ENCODE measurements at regions not wholly inside any gene's neighbourhood (a gene's known extent, or its start where the extent isn't known, plus 50 kb on each side); places are given as distances from the start of the nearest gene placed in this dataset.

DNA sequence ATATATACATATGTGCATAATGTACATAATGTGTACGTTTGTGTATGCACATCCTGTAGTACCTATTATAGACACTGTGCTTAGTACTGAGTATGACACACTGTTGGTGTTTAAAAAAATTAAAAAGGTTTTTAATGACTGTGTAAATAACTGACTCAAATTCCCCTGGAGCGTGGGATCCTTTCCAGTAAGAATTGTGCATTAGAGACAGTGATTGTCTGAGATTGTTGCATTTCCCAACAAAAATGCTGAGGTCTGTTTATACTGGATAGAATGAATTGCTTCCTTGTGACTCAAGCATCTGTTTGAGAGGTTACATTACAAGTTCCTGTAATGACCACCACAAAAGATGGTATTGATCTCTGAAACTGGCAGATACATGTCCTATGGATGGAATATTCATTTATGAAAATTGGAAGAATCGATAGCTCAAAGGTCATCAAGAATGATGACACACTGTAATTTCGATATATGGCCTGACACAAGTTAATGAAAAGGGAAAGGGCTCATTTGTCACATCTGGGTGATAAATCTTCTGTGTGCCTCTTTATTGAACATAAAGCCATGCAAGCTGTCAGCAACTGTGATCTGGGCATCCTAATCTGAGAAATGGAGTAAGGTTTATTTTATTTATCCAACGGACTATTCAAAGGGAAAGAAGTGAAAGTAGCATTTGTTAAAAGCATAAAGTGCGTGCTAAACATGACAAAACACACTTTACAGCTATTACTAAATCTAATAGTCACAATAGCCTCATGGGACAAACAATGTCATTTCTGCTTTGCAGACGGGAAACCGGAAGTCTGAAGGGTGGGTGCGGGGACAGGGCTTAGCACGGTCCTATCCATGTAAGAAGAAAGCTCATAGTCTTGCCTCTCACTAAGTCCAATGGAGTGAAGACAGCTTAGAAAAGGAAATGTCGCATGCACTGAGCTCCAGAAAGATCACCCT is 228.8 kb downstream of the CDH11 start:
- DNase-seq (ENCODE audit: low read depth in 4 of 4, low spot score in 3 of 4) = no peak

DNA sequence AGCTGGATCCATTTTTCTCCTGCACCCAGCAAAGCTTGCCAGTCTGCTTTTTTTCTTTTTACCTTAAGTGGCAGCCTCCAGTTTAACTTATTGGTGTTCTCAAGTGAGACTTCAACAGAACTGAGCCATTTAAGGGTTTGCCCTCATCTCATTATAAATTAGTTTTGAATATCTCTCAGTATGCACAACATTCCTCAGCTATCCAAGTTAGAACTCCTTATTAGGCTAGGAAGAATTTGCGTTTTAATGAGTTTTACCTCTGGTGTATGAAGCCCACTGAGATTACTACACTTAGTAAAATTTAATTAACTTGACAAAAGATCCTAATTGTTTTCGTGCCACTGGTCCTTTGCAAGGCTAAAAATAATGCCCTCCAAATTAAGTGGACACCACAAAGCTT is 232.4 kb downstream of the CDH11 start:
- no peak for DNase-seq (ENCODE audit: low read depth in 4 of 4, low spot score in 3 of 4)

DNA sequence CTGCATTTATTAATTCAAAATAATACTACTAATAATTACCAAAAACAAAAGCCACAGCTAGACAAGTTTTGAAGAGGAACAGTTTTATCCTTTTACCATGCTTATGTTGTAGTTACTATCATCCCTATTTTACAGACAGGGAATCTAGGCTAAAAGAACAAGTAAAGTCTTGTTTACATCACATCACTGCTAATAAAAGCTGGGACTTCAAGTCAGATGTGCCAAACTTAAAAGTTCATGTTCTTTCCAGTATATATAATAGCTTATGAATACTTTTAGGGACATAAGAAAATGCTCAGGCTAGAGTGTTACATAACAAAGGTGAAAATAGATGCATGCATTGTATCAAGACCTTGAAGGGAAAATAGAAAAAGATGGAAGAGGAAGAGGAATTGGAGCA is 234.2 kb downstream of the CDH11 start:
- DNase-seq (ENCODE audit: low read depth in 4 of 4, low spot score in 3 of 4) = no peak

DNA sequence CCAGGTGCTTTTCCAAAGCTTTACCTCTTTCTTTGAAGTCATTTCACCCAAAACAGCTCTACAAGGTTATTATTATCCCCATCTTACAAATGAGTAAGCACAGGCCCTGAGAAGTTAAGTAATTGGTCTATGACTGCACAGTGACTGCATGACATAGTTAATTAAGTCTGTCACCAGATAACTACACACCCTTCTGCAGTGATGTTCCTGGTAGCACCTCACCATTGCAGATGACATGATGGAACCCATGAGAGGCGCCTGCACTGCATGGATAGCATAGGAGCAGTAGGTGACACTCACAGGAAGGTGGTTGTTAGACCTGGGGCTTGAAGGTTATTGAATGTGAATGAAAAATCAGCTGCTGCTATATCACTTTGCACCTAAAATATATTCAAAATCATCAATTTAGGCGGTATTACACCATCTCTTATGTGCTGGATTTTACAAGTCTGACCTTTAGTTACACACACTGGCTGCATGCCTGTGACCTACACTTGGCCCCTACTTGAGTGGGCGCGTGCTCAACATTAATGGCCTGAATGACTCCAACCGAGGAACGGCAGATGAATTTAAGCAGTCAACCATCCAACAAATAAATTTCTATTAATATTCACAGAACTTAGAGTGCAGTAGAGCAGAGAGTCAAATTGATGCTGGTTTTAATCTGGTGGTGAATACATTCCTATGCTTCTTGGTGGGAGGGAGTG is 239.6 kb downstream of the CDH11 start:
- DNase-seq (ENCODE audit: low read depth in 4 of 4, low spot score in 3 of 4) = no peak

DNA sequence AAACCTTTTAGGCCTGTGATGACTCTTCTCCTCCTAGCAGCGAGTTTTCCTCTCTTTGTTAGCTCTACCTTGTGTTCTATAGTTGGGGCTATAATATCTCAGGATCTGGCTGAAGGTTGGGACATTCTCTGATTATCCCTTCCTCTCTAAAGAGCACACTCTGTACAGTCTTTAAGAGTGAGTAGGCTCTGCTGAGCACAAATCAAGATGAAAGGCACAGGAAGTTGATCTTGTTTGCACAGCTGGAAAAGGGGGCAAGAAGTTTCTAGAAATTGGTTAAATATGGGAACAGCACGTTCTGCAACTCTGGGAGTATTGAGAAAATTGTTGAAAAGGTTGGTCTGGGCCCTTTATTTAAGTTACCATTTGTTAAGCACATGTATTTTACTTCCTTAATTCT is 240.9 kb downstream of the CDH11 start:
- DNase-seq (ENCODE audit: low read depth in 4 of 4, low spot score in 3 of 4) = no peak

DNA sequence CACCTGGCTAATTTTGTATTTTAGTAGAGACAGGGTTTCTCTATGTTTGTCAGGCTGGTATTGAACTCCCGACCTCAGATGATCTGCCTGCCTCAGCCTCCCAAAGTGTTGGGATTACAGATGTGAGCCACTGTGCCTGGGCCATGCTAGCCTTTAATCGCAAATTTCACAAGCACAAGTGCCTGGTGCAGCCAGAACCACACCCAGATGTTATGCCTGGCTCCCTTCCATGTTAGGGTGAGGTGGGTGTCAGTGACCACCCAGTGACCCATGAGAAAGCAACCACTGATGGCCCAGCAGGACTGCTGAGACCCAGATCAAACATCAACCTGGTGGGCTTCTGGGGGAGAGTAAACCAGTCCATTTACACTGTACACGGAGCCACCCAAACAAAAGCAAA is 241.9 kb downstream of the CDH11 start:
- no peak for DNase-seq (ENCODE audit: low read depth in 4 of 4, low spot score in 3 of 4)

DNA sequence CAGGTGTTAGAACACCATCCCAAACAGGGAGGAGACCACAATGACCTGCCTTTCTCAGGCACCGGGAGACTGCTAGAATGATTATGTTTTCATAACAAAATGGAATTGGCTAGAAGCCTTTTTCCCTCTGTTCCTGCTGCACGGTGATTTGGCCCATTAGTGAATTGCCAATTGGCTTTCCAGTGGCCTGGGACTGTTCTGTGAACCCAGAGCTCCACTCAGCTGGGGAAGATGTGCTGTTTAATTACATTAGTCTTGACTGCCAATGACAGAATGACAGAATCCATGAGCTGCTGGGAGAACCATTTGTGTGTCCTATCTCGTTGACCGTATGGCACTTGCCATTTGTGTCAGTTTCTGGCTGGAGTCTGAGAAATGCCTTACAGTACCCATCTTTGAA is 242.9 kb downstream of the CDH11 start:
- no peak for DNase-seq (ENCODE audit: low read depth in 4 of 4, low spot score in 3 of 4)

DNA sequence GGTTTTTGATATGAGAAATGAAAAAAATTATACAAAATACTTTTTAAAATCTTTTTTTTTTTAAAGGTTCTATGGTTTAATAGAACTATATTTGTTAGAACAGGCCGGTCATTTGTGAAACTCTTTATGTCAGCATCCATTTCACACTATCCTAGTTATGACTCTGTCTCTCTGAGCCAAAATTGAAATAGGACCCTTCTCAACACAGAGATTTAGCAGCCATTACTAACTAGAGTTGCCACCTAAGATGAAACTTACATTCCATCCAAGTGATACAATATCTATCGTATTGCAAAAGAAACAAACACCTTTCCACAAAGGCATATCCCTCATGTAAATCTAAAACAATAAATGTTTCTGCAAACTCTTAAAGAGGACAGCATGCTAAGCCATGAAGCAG is 249.8 kb downstream of the CDH11 start:
- no peak for DNase-seq (ENCODE audit: low read depth in 4 of 4, low spot score in 3 of 4)

DNA sequence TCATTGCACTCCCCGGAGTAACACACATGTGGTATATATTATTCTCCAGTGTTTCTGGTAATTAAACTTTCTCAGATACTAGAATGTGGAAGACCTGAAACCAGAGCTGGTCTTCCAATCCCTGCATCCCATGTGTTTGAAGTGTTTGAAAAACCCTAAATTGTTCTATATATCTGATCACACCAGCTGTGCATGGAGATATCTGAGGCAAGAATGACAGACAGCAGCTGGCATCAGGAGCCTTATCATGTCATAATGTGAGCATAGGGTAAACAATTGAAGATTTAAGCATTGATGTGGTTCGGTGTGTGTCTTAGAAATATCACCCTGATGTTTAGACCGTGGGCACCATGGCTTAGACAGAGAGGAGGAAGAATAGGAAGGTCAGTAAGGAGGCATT is 251.0 kb downstream of the CDH11 start:
- no peak for DNase-seq (ENCODE audit: low read depth in 4 of 4, low spot score in 3 of 4)

DNA sequence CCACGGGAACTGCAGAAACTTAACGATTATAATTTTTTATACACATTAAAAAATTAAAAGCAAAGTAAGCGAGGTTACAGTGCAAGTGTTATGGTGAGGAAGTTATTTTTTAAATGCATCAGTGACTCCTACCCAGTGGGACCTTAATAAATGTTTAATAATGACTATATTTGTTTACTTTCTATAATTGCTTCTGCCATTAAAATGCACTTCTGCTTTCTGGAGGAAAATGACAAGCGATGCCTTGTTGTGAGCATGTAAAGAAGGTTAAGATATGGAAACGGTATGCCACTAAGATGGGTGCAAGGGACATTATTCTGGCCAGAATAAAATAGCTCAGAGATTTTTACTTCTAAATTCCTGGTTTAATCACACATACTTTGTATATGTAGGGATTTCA is 252.1 kb downstream of the CDH11 start:
- DNase-seq (ENCODE audit: low read depth in 4 of 4, low spot score in 3 of 4) = no peak

DNA sequence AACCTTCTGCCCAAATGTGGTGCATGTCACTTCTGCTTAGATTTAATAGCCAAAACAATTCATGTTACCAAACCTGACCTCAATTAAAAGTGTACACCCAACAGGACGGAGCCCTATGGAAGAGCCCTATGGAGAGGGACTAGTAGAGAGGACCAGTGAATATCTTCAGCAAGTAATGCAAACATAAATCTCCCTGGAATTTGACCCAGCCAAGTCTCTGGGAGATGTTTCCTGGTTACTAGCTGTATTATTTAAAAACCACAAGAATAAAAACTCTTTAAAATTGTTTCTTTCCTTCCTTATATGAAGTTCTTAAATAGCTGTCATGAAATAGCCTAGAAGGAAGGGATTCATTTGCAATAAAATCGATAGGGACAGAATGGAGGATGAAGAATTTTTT is 255.8 kb downstream of the CDH11 start:
- DNase-seq (ENCODE audit: low read depth in 4 of 4, low spot score in 3 of 4) = no peak

DNA sequence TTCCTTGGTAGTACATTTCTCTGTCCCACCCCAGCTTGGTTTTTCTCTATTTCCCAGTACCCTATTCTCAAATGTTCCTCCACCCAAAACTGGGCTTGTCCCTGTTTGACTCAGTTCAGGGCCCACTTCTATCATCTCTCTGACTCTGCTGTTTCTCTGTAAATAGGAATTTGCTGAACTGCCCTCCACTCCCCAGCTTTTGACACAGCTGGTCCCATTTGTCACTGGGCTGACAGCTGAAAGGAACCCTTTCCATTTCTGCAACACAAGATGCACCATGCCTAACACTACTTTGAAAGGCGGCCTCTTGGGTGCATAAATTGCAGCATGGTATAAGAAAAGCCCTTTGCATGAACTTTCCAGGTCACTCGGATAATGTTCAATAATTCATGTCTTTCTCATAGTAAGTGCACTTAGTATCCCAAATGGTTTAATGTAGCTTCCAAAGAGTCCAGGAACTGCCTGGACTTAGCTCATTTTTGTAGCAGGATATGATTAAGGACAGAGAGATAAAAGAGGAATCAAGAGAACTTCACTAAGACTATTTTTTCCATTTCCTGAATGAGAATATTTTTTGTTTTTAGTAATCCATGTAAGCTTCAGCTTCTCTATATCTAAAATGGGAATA is 256.7 kb downstream of the CDH11 start:
- no peak for DNase-seq (ENCODE audit: low read depth in 4 of 4, low spot score in 3 of 4)

DNA sequence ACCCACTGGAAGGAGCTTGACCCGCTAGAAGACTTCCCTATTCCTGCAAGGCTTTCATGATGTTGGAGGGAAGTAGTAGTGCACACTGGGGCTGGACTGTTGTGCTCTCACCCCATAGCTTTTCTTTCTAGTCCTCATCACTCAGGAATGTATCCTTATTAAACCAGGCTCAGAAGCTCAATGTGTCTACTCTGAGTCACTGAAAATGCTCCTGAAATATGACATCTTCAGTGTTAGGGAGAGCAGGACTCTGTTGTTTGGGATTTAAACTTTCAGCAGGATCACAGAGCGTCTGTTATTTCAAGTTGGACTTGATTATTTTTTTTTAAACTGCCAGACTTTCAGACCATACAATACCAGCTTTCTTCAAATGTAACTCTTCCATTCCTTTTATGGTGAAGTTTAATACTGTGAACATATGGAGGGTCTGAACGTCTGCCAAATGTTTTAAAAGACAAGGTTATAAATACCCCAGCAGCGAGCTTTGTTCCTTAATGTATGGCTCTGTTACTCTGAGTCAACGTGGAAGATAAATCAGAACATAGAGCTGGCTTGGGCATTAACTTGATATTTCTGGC is 257.5 kb downstream of the CDH11 start:
- peak; percentile 39 to 64 (median 52) for DNase-seq (ENCODE audit: low read depth in 4 of 4, low spot score in 3 of 4)

DNA sequence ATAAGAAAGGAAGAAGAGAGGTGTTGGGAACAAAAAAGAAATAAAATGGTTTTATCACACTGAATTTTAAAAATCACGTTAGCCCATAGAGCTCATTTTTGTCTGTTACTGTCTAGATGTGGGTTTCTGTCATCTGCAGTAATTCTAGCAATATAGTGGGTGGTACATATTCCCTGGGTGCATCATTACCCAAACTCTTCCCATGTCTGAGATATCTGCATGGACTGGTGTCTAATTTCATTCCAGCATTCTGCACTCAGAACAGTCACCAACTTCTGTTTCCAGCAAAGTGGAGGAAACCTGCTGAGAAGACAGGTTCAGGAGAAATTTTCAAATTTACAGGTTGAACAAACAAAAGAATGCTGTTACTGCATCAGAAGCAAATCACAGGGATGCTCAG is 263.8 kb downstream of the CDH11 start:
- DNase-seq (ENCODE audit: low read depth in 4 of 4, low spot score in 3 of 4) = no peak

DNA sequence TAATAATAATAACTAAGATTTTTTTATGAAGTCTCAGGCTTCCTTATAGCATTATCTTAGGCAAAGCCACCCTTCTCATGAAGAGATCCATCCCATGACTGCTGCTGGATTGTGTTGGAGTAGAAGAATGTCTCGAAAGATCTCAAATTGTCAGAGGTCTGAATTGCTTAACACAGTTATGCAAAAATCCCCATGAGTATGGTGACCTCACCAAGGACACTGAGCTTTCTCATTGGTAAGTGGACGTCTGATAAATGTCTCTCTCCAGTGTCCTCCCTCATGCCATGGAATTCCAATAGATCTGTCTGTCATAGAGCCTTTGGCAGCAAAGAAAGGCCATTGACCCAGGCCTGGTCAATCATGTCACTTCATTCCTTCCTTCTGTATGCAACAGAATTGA is 264.5 kb downstream of the CDH11 start:
- DNase-seq (ENCODE audit: low read depth in 4 of 4, low spot score in 3 of 4) = no peak

DNA sequence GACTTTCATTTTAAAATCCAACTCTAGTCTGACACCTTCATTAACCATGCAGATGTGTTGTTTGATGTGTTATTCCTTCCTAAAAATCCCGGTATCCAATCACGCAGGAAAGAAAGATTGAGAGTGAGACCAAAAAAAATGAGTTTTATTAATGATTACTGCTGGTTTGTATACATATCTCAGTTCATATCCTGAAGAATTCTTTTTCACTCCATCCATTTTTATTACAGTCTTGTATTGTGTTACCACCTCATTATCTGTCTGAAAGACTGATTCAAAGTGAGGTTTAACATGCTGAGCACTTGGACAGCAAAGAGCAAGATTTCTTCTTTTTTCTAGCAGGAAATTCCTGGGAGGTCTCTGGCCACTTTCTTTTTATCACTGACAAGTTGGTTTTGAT is 268.3 kb downstream of the CDH11 start:
- DNase-seq (ENCODE audit: low read depth in 4 of 4, low spot score in 3 of 4) = no peak

DNA sequence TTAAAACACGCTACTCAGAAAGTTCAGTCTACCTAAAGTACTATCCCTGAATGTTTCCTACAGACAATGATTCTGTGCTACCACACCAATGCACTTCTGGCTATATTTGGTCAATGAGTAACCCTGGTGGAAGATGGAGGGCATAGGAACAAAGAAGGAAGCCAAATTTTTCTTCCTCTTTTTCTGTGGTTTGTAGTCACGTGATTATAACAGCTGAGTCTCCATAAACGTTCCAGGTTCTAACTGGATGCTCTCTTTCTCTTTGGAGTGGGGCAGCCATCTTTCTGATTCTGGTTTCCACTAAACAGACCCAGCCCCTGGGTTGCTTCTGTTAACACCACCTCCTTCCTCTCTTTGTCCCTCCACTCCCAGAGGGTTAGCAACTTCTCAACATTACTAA is 274.9 kb downstream of the CDH11 start:
- DNase-seq (ENCODE audit: low read depth in 4 of 4, low spot score in 3 of 4) = no peak

DNA sequence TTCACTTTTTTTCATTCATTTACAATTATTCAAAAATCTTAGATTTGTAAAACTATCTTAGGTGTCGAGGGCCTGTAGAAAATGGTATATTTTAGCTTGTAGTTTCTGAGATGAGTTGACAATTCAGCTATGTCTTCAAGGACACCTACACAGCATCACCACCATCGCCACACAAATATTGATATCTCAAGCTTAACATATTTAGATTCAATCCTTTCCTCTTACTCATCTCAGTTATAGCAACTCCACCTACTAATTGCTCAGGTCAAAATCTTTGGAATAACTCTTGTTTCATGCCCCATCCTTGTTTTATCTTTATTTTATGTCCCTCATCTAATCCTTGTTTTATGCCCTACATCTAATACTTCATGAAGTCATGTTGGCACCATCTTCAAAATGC is 276.8 kb downstream of the CDH11 start:
- DNase-seq (ENCODE audit: low read depth in 4 of 4, low spot score in 3 of 4) = no peak

DNA sequence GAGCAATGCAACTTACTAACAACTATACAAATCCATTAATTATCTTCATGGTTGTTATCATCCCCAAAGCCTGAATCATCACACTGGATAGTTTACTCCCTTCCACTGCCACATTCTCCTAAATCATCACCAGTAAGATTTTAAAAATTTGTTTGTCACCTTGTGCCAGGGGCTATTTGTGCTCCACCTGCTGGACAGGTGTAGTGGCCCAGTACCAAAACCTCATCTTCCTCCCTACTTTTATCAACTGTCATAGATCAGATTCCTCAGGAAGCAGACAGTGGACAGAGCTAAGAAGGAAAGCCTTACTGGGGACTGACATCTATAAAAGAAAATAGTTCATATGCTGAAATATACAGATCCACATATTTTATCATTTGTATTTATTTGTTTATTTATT is 280.4 kb downstream of the CDH11 start:
- DNase-seq (ENCODE audit: low read depth in 4 of 4, low spot score in 3 of 4) = no peak

DNA sequence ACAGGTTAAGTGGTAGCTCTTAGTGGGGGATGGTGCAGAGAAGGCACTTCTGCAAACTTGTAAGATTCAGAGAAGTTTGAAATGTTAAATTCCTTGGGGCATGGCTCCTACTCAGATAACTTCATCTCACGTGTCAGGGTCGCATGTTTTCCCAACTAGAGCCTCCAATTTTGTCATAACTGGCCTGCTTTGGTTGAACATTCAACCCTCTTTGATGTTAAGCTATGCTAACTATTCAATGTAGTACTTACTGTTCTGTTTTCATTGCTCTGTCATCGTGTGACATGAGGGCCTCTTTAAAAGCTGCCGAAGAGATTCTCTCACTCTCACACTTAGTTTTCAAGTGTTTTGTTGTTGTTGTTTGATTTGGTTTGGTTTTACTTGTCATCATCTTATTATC is 280.8 kb downstream of the CDH11 start:
- no peak for DNase-seq (ENCODE audit: low read depth in 4 of 4, low spot score in 3 of 4)

DNA sequence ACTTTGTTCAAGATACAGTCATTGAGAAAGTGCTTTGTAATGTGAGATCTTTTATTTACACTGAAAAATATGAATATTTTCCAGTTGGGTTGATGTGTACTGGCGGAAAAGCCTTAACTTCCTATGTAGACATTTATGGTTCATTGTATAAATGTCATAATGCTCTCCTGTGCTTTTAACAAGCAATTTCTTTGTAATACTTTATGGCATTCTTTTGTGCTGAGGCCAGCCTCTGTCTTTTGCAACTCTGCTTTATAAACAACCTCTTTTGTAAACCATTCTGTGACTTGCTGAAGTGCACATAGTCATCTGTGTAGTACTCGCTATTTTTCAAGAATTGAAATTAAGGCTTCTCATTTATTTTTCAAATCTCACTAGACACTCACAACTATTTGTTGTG is 291.2 kb downstream of the CDH11 start:
- no peak for DNase-seq (ENCODE audit: low read depth in 4 of 4, low spot score in 3 of 4)

Measured in right renal pelvis (tissue), 4 donors.